GM23248 (cell line): ENCODE measurements at regions not wholly inside any gene's neighbourhood (a gene's known extent, or its start where the extent isn't known, plus 50 kb on each side); places are given as distances from the start of the nearest gene placed in this dataset.

Experiments used
- EZH2 ChIP-seq: fragments of 200-600 bp; sonication (generic); IDR thresholded peaks from 2 replicates; pipeline ENCODE4 v1.6.1; 2018; ENCODE audit warnings: antibody characterized with exemption, mild to moderate bottlenecking; ENCODE audit not compliant: insufficient read depth, poor library complexity, severe bottlenecking
- EZH2phosphoT487 ChIP-seq: fragments of 200-600 bp; sonication (generic); IDR thresholded peaks from 2 replicates; pipeline ENCODE4 v1.6.1; 2018; ENCODE audit warnings: antibody characterized with exemption, moderate library complexity, mild to moderate bottlenecking, low read depth; ENCODE audit not compliant: insufficient read depth

GRCh38 chr6:53433951-53434285 is 85.2 kb upstream of the ELOVL5 start:
- TF ChIP-seq EZH2 (no peak), EZH2phosphoT487 (no peak)
